Muscle of back (tissue), 3 donors: ENCODE measurements at regions not wholly inside any gene's neighbourhood (a gene's known extent, or its start where the extent isn't known, plus 50 kb on each side); places are given as distances from the start of the nearest gene placed in this dataset.
A peak's percentile ranks its signal among the peaks of the same experiment; 100 is the strongest.
"Not testable (repeated sequence)": the region's sequence is repeated elsewhere in the genome, so short reads cannot be mapped to it uniquely, and the experiment has no call there.

Experiments
- DNase-seq, 3 donors: peaks; one replicate each; pipeline versions ENCODE4 v3.0.0 to v3.0.0-alpha.2; 2013

GRCh38 chr2:67906547-67906946, 156.3 kb downstream of the C1D start:
- DNase-seq, result not testable (repeated sequence)

GRCh38 chr2:67917332-67918054, 145.3 kb downstream of the C1D start:
- DNase-seq, result peak in 1 of 3 donors; percentile 90

GRCh38 chr2:67918471-67918870, 144.3 kb downstream of the C1D start:
- no peak for DNase-seq

- no peak for DNase-seq
These were observed 143.3 kb downstream of the C1D start for GRCh38 chr2:67919490-67919889.

GRCh38 chr2:67922080-67922785, 140.6 kb downstream of the C1D start:
- DNase-seq, result no peak

GRCh38 chr2:67923696-67924095, 139.1 kb downstream of the C1D start:
- DNase-seq, result no peak

GRCh38 chr2:67927501-67927900, 135.3 kb downstream of the C1D start:
- DNase-seq, result no peak

- DNase-seq, result no peak
These were observed 132.6 kb downstream of the C1D start for GRCh38 chr2:67930156-67930555.

- DNase-seq, result no peak
These were observed 125.8 kb downstream of the C1D start for GRCh38 chr2:67936969-67937368.

GRCh38 chr2:67938053-67938452, 124.8 kb downstream of the C1D start:
- no peak for DNase-seq

- no peak for DNase-seq
These were observed 117.7 kb downstream of the C1D start for GRCh38 chr2:67945056-67945455.

- DNase-seq, result no peak
These were observed 116.9 kb downstream of the C1D start for GRCh38 chr2:67945940-67946339.

- DNase-seq, result no peak
These were observed 114.7 kb downstream of the C1D start for GRCh38 chr2:67948057-67948456.

GRCh38 chr2:67948506-67948905, 114.3 kb downstream of the C1D start:
- DNase-seq, result no peak

GRCh38 chr2:67950018-67950417, 112.8 kb downstream of the C1D start:
- no peak for DNase-seq

- DNase-seq, result no peak
These were observed 111.9 kb downstream of the C1D start for GRCh38 chr2:67950919-67951318.

GRCh38 chr2:67952066-67952465, 110.7 kb downstream of the C1D start:
- no peak for DNase-seq

- DNase-seq, result peak in 1 of 3 donors; percentile 19
These were observed 108.6 kb downstream of the C1D start for GRCh38 chr2:67954093-67954748.

GRCh38 chr2:67955748-67956603, 106.8 kb downstream of the C1D start:
- no peak for DNase-seq

GRCh38 chr2:67965246-67965645, 97.6 kb downstream of the C1D start:
- no peak for DNase-seq

- DNase-seq, result no peak
These were observed 92.7 kb downstream of the C1D start for GRCh38 chr2:67970071-67970470.

- DNase-seq, result no peak
These were observed 92.3 kb downstream of the C1D start for GRCh38 chr2:67970542-67970941.
